Esophagus squamous epithelium (tissue), 5 donors: ENCODE measurements at regions not wholly inside any gene's neighbourhood (a gene's known extent, or its start where the extent isn't known, plus 50 kb on each side); places are given as distances from the start of the nearest gene placed in this dataset.

Experiments
- DNase-seq: peaks from one replicate; lab custom pipeline; 2025; lab: John Stamatoyannopoulos, UW
- H3K27ac ChIP-seq, 4 donors: fragments of 200-600 bp; sonication (generic); one replicate each; pipeline ENCODE4 v1.5.1; 2016 to 2019; ENCODE audit warnings: mild to moderate bottlenecking in 1 of 4
- H3K27me3 ChIP-seq, 4 donors: fragments of 200-600 bp; sonication (generic); 1 replicate in 3 of 4; 2 replicates in 1 of 4; pipeline versions ENCODE4 v1.5.1 to v1.6.0; 2017 to 2021; ENCODE audit warnings: antibody characterized with exemption in 1 of 4
- H3K36me3 ChIP-seq, 3 donors: fragments of 200-600 bp; sonication (generic); one replicate each; pipeline ENCODE4 v1.5.1; 2016 to 2019
- H3K4me1 ChIP-seq, 3 donors: fragments of 200-600 bp; sonication (generic); one replicate each; pipeline ENCODE4 v1.5.1; 2017 to 2019
- H3K4me3 ChIP-seq, 4 donors: fragments of 200-600 bp; sonication (generic); 1 replicate in 3 of 4; 2 replicates in 1 of 4; pipeline ENCODE4 v1.5.1; 2016 to 2019; ENCODE audit warnings: mild to moderate bottlenecking in 2 of 4, moderate library complexity in 1 of 4
- H3K9me3 ChIP-seq, 3 donors: fragments of 200-600 bp; sonication (generic); one replicate each; pipeline ENCODE4 v1.5.1; 2016 to 2019
- POLR2A ChIP-seq, 4 donors: fragments of 450-650 bp; IDR thresholded peaks; one replicate each; pipeline ENCODE4 v1.6.1; 2017; ENCODE audit warnings: antibody characterized with exemption in 4 of 4, mild to moderate bottlenecking in 4 of 4, moderate library complexity in 3 of 4
- WGBS, 2 donors: methylation state at CpG; one replicate each; pipeline ENCODE4 v1.1.5; 2018; 5-methylcytosine and 5-hydroxymethylcytosine counted together
- intact Hi-C: fragments of 100-400 bp; cut with DNase I; formaldehyde crosslinking; loops from one replicate; pipeline ENCODE4 v1.15.0; 2022
- TF ChIP-seq, protein P1 (sequence below), 6 experiments: fragments of 450-650 bp in 4 of 6; fragments of 200-600 bp in 2 of 6; sonication (generic) in 2 of 6; IDR thresholded peaks; one replicate each; pipeline ENCODE4 v1.5.1; 2016 to 2019; ENCODE audit warnings: antibody characterized with exemption in 6 of 6, mild to moderate bottlenecking in 4 of 6, moderate library complexity in 4 of 6
- donor health status: DM: yes; HTN: yes; CAD: no.

DNA sequence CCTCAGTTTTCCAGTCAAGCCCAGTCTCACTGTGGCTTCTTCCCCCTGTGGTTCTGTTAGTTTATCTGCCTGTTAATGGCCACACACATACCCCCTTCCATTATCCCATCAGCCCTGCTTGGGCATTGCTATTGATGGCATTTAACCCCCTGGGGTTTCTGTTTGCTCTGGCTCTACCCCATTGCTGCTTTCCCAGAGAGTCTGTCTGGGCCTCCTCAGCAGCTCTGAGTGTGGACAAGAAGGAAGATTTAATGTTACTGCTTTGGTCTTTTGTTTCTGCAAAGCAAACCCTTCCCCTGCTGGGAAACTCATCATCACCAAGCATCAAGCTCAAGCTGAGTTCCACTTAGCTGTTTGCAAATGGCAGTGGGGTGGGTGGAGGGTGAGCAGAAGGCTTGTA lies 162.7 kb downstream of the CCT6B start:
- no peaks in the 10 kb centered on the region for H3K36me3 ChIP-seq
- no peak overlapping the region for H3K27ac ChIP-seq
- no peak overlapping the region for H3K4me3 ChIP-seq
- H3K27me3 ChIP-seq, result peaks cover 0 to 10% (median 0%) of the 10 kb centered on the region in 4 donors
- DNase-seq, result no peak
- intact Hi-C loops, result no loop called here
- H3K4me1 ChIP-seq, result no peaks in the 10 kb centered on the region
- TF ChIP-seq, protein P1, sequence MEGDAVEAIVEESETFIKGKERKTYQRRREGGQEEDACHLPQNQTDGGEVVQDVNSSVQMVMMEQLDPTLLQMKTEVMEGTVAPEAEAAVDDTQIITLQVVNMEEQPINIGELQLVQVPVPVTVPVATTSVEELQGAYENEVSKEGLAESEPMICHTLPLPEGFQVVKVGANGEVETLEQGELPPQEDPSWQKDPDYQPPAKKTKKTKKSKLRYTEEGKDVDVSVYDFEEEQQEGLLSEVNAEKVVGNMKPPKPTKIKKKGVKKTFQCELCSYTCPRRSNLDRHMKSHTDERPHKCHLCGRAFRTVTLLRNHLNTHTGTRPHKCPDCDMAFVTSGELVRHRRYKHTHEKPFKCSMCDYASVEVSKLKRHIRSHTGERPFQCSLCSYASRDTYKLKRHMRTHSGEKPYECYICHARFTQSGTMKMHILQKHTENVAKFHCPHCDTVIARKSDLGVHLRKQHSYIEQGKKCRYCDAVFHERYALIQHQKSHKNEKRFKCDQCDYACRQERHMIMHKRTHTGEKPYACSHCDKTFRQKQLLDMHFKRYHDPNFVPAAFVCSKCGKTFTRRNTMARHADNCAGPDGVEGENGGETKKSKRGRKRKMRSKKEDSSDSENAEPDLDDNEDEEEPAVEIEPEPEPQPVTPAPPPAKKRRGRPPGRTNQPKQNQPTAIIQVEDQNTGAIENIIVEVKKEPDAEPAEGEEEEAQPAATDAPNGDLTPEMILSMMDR (IDR thresholded peaks at IDR 0.05), result no peak
- TF ChIP-seq POLR2A (IDR thresholded peaks at IDR 0.05), result no peak
- H3K9me3 ChIP-seq, result no peaks in the 10 kb centered on the region

DNA sequence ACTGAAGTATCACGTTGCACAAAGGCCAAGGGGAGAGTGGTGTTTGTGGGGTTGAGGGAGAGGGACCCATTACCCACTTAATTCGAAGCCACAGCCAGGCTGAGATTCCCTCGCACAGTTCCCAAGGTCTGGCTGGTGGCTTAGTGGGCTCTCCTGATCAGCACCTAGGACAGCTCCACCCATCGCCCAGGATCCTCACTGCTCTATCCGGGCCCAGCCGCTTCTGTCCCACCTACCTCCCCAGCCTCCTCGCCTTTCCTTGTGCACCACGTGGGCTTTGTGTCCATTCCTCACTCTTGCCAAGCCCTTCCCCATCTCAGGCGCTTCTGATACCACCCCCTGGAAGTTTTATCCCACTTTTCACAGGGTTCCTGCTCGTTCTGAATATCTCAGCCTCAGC lies 163.5 kb downstream of the CCT6B start:
- no peak for TF ChIP-seq POLR2A (IDR thresholded peaks at IDR 0.05)
- TF ChIP-seq, protein P1 (IDR thresholded peaks at IDR 0.05), result no peak
- Histone ChIP-seq H3K27ac (no peak overlapping the region), H3K4me3 (no peak overlapping the region), H3K27me3 (peaks cover 0 to 15% (median 0%) of the 10 kb centered on the region in 4 donors), H3K9me3 (no peaks in the 10 kb centered on the region), H3K4me1 (no peaks in the 10 kb centered on the region), H3K36me3 (no peaks in the 10 kb centered on the region)
- intact Hi-C loops, result no loop called here
- DNase-seq, result no peak
- WGBS, 2 donors, result 10 to 14% methylated on average over 10 of the region's 10 CpGs

DNA sequence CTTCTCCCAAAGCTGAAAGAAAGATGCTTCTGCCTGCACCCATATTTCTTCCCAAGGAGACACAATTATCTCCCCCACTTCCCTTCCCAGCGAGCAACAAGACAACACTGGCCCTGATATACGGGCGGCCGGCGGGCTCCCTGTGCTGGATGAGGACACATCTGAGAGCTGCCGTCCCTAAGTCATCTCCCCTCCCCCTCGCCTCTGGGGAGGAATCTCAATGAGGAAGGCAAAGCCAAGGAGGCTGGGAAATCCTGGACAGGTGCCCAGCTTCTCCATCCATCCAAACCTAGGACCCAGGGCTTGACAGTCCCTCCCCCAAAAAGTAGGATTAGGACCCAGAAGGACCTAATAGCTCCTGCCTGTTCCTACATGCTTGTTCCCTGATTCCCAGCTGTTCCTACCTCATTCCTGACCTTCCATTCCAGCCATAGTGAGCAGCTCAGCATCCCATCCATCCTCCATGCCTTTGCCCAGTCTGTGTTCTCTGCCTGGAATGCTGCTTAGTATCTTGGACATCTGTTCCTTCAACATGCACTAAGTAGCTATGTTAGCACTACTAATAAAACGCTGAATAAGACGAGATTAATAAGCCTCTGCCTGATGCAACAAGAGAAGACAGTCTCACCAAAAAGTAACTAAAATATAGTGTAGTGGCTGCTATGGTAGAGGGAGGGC lies 167.9 kb downstream of the CCT6B start:
- TF ChIP-seq, protein P1 (IDR thresholded peaks at IDR 0.05), result no peak
- no peak for TF ChIP-seq POLR2A (IDR thresholded peaks at IDR 0.05)
- H3K27me3 ChIP-seq, result peaks cover 0 to 6% (median 0%) of the 10 kb centered on the region in 4 donors
- no peaks in the 10 kb centered on the region for H3K4me1 ChIP-seq
- no peak overlapping the region for H3K4me3 ChIP-seq
- WGBS, 2 donors, result 73 to 81% methylated on average over 2 to 7 of the region's 9 CpGs
- H3K27ac ChIP-seq, result no peak overlapping the region
- intact Hi-C loops, result no loop called here
- H3K9me3 ChIP-seq, result no peaks in the 10 kb centered on the region
- DNase-seq, result no peak
- no peaks in the 10 kb centered on the region for H3K36me3 ChIP-seq

DNA sequence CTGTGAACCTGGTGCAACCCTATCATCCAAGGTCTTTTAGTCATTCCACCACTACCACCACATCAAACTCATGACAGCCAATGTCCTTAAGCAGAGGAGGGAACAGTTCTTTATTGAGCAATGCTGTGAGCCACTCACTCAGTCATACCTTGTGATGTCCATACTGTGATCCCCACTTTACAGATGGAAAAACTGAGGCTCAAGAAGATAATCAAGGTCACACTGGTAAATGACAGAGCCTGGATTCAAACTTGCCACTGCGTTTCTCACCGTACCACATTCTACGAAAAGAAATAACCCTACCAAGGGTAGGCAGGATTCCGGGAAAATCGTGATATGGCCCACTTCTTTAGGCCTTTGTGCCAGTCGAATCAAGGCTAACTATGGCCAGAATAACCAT lies 172.6 kb downstream of the CCT6B start:
- peaks cover 0 to 6% (median 0%) of the 10 kb centered on the region in 4 donors for H3K27me3 ChIP-seq
- no peak for DNase-seq
- H3K27ac ChIP-seq, result no peak overlapping the region
- no peaks in the 10 kb centered on the region for H3K36me3 ChIP-seq
- H3K4me1 ChIP-seq, result no peaks in the 10 kb centered on the region
- TF ChIP-seq, protein P1 (IDR thresholded peaks at IDR 0.05), result no peak
- TF ChIP-seq POLR2A (IDR thresholded peaks at IDR 0.05), result no peak
- WGBS, 2 donors, result 80 to 86% methylated on average over 6 of the region's 6 CpGs
- no peaks in the 10 kb centered on the region for H3K9me3 ChIP-seq
- H3K4me3 ChIP-seq, result no peak overlapping the region
- intact Hi-C loops, result no loop called here

DNA sequence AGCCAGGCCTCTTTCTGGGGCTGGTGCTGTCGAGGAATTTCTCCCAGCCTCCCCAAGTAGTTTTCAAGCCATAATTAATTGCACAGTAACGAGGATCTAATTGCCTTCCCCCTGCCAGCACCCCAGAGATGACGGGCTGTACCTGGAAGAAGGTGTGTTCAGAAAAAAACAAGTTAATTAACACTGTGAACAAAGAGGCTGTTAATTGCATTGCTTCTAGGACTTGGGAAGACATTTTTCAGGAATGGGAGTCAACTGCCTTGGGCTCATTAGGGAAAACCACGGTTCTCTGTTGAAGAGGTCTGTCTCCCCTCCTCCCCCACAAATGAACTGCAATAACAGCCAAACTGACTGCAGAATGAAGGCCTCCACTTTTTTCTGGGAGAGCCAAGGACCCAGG lies 176.7 kb downstream of the CCT6B start:
- Histone ChIP-seq H3K9me3 (no peaks in the 10 kb centered on the region), H3K27me3 (no peaks in the 10 kb centered on the region), H3K36me3 (no peaks in the 10 kb centered on the region), H3K4me1 (no peaks in the 10 kb centered on the region), H3K4me3 (no peak overlapping the region), H3K27ac (no peak overlapping the region)
- DNase-seq, result no peak
- WGBS, 2 donors, result 38 to 58% methylated on average over 4 of the region's 4 CpGs
- TF ChIP-seq POLR2A (IDR thresholded peaks at IDR 0.05), result no peak
- TF ChIP-seq, protein P1 (IDR thresholded peaks at IDR 0.05), result no peak
- intact Hi-C loops, result no loop called here
